Astrocyte (in vitro differentiated cells and primary cell): ENCODE measurements at regions not wholly inside any gene's neighbourhood (a gene's known extent, or its start where the extent isn't known, plus 50 kb on each side); places are given as distances from the start of the nearest gene placed in this dataset.
"Not testable (repeated sequence)": the region's sequence is repeated elsewhere in the genome, so short reads cannot be mapped to it uniquely, and the experiment has no call there.

Source experiments
- DNase-seq: peaks from one replicate; pipeline ENCODE4 v3.0.0-alpha.2; 2010; ENCODE audit warnings: low read depth
- FAIRE-seq: peaks from 2 replicates; lab custom pipeline; 2011; peaks lifted over from hg19 to GRCh38; lab: Jason Lieb, UNC
- H2AFZ ChIP-seq: 2 replicates; pipeline ENCODE4 v1.6.0; 2012; ENCODE audit warnings: low read depth, low read length, inconsistent platforms
- H3K27ac ChIP-seq: 2 replicates; pipeline ENCODE4 v1.5.1; 2011; ENCODE audit warnings: low read depth, low read length, inconsistent platforms
- H3K27me3 ChIP-seq: 2 replicates; pipeline ENCODE4 v1.6.0; 2011; ENCODE audit warnings: low read length, inconsistent platforms; ENCODE audit not compliant: insufficient read depth
- H3K36me3 ChIP-seq: 2 replicates; pipeline ENCODE4 v1.5.1; 2011; ENCODE audit warnings: low read length, inconsistent platforms; ENCODE audit not compliant: insufficient read depth
- H3K4me1 ChIP-seq: 2 replicates; pipeline ENCODE4 v1.5.1; 2011; ENCODE audit warnings: low read length, inconsistent platforms; ENCODE audit not compliant: insufficient read depth
- H3K4me2 ChIP-seq: 2 replicates; pipeline ENCODE4 v1.6.0; 2012; ENCODE audit warnings: low read length, inconsistent platforms
- H3K4me3 ChIP-seq: 2 replicates; pipeline ENCODE4 v1.5.1; 2011; ENCODE audit warnings: low read depth, mild to moderate bottlenecking, low read length, inconsistent platforms; ENCODE audit not compliant: insufficient read depth
- H3K79me2 ChIP-seq: 2 replicates; pipeline ENCODE4 v1.6.0; 2012; ENCODE audit warnings: mild to moderate bottlenecking, low read length, inconsistent platforms; ENCODE audit not compliant: insufficient read depth
- H3K9ac ChIP-seq: 2 replicates; pipeline ENCODE4 v1.6.0; 2012; ENCODE audit warnings: mild to moderate bottlenecking, low read length, inconsistent platforms
- H3K9me3 ChIP-seq: 2 replicates; pipeline ENCODE4 v1.5.1; 2012; ENCODE audit warnings: low read depth, mild to moderate bottlenecking, low read length, inconsistent platforms; ENCODE audit not compliant: insufficient read depth
- H4K20me1 ChIP-seq: 2 replicates; pipeline ENCODE4 v1.6.0; 2012; ENCODE audit warnings: low read length, inconsistent platforms; ENCODE audit not compliant: insufficient read depth
- H3K27ac Mint-ChIP-seq: one replicate; pipeline ENCODE4 v1.8.0; 2021; ENCODE audit warnings: mild to moderate bottlenecking, mixed read lengths; ENCODE audit not compliant: unreplicated experiment
- H3K27me3 Mint-ChIP-seq: one replicate; pipeline ENCODE4 v1.8.0; 2021; ENCODE audit warnings: low read depth, mixed read lengths; ENCODE audit not compliant: unreplicated experiment
- H3K36me3 Mint-ChIP-seq: one replicate; pipeline ENCODE4 v1.8.0; 2021; ENCODE audit warnings: low read depth, mixed read lengths; ENCODE audit not compliant: unreplicated experiment
- H3K4me1 Mint-ChIP-seq: one replicate; pipeline ENCODE4 v1.8.0; 2021; ENCODE audit warnings: low read depth, mixed read lengths; ENCODE audit not compliant: unreplicated experiment
- H3K4me3 Mint-ChIP-seq: one replicate; pipeline ENCODE4 v1.8.0; 2021; ENCODE audit warnings: mild to moderate bottlenecking, moderate library complexity, mixed read lengths; ENCODE audit not compliant: unreplicated experiment
- H3K9me3 Mint-ChIP-seq: one replicate; pipeline ENCODE4 v1.8.0; 2021; ENCODE audit warnings: mild to moderate bottlenecking, mixed read lengths; ENCODE audit not compliant: unreplicated experiment
- EZH2 ChIP-seq: IDR thresholded peaks from 2 replicates; pipeline ENCODE4 v1.6.1; 2012; ENCODE audit warnings: mild to moderate bottlenecking, low read length, inconsistent platforms; ENCODE audit not compliant: insufficient read depth
- TF ChIP-seq, protein P1 (sequence below): IDR thresholded peaks from 2 replicates; pipeline ENCODE4 v1.5.1; 2011; ENCODE audit warnings: low read depth, mild to moderate bottlenecking, inconsistent platforms, low read length, moderate library complexity; ENCODE audit not compliant: insufficient read depth

DNA sequence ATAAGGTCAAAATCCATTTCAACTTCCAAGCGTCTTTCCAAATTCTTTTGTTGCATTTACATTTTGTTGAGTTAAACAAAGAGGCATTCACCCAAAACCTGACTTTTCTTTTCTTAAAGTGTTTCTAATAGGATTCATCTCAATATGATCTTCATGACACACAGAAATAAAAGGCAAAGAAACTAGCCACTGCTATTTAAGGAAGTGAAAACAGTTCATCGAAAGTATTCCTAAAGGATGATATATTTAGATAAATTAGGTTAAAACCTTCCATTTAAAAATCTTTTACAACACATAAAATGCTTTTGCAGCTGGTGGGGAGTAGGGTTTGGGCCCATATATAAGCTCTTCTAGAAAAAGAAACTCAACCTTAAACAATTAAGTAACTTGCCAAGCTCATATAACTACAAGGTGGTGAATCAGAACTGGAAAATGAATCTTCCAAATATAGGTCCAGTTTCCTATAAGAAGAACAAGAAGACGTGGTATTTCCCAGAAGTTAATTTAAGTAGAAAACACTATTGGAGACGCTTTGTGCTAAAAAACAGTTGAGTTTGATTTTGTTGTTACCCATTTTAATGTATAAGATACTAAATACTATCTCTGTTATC, 336.0 kb upstream of the HNRNPA3 start:
- H3K36me3 ChIP-seq, result no peaks in the 10 kb centered on the region
- FAIRE-seq, result no peak
- H3K9me3 ChIP-seq, result no peaks in the 10 kb centered on the region
- H3K36me3 Mint-ChIP-seq, result no peaks in the 10 kb centered on the region
- H3K9ac ChIP-seq, result no peak overlapping the region
- H3K9me3 Mint-ChIP-seq, result peaks cover 5% of the 10 kb centered on the region
- H3K27ac ChIP-seq, result no peak overlapping the region
- no peaks in the 10 kb centered on the region for H3K27me3 ChIP-seq
- H2AFZ ChIP-seq, result no peak overlapping the region
- no peak overlapping the region for H3K4me3 ChIP-seq
- TF ChIP-seq, protein P1, sequence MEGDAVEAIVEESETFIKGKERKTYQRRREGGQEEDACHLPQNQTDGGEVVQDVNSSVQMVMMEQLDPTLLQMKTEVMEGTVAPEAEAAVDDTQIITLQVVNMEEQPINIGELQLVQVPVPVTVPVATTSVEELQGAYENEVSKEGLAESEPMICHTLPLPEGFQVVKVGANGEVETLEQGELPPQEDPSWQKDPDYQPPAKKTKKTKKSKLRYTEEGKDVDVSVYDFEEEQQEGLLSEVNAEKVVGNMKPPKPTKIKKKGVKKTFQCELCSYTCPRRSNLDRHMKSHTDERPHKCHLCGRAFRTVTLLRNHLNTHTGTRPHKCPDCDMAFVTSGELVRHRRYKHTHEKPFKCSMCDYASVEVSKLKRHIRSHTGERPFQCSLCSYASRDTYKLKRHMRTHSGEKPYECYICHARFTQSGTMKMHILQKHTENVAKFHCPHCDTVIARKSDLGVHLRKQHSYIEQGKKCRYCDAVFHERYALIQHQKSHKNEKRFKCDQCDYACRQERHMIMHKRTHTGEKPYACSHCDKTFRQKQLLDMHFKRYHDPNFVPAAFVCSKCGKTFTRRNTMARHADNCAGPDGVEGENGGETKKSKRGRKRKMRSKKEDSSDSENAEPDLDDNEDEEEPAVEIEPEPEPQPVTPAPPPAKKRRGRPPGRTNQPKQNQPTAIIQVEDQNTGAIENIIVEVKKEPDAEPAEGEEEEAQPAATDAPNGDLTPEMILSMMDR, result no peak
- TF ChIP-seq EZH2, result no peak
- H3K4me1 ChIP-seq, result no peaks in the 10 kb centered on the region
- no peaks in the 10 kb centered on the region for H3K4me1 Mint-ChIP-seq
- H4K20me1 ChIP-seq, result no peaks in the 10 kb centered on the region
- no peak overlapping the region for H3K27ac Mint-ChIP-seq
- H3K27me3 Mint-ChIP-seq, result no peaks in the 10 kb centered on the region
- no peaks in the 10 kb centered on the region for H3K79me2 ChIP-seq
- H3K4me3 Mint-ChIP-seq, result no peak overlapping the region
- no peak overlapping the region for H3K4me2 ChIP-seq
- no peak for DNase-seq

DNA sequence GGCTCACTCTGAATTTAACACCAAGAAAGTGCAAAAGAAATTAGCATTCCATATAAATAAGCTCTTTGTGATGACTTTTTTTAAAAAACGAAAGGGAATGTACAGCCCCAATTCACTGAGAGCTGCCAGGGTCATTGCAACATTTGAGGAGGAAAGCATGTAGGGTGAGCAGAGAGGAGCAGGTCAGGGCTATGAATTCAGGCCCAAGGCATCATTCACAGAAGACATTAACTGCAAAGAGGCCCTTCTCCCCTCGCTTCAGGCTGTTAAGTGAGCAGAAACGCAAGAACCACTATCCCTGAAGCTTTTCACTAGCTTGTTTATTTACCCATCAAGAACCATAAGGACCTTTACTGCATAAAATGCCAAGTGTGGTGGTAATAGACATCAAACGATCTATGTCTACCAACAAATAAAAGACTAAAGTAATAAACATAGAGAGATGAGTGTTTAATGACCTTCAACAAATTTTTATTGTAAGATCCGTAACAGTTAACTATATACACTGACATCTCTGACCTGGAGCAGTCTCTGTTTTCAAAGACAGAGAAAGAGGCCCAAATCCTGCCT, 333.1 kb upstream of the HNRNPA3 start:
- Histone ChIP-seq H3K36me3 (no peaks in the 10 kb centered on the region), H3K4me2 (no peak overlapping the region), H3K27ac (no peak overlapping the region), H3K4me1 (no peaks in the 10 kb centered on the region), H3K27me3 (no peaks in the 10 kb centered on the region), H4K20me1 (no peaks in the 10 kb centered on the region), H3K4me3 (no peak overlapping the region), H3K9me3 (no peaks in the 10 kb centered on the region), H3K9ac (no peak overlapping the region), H3K79me2 (no peaks in the 10 kb centered on the region), H2AFZ (no peak overlapping the region)
- Mint-ChIP-seq H3K27ac (no peak overlapping the region), H3K36me3 (no peaks in the 10 kb centered on the region), H3K9me3 (no peaks in the 10 kb centered on the region), H3K4me3 (no peak overlapping the region), H3K4me1 (no peaks in the 10 kb centered on the region), H3K27me3 (no peaks in the 10 kb centered on the region)
- DNase-seq, result no peak
- no peak for TF ChIP-seq EZH2
- TF ChIP-seq, protein P1, result no peak
- no peak for FAIRE-seq

DNA sequence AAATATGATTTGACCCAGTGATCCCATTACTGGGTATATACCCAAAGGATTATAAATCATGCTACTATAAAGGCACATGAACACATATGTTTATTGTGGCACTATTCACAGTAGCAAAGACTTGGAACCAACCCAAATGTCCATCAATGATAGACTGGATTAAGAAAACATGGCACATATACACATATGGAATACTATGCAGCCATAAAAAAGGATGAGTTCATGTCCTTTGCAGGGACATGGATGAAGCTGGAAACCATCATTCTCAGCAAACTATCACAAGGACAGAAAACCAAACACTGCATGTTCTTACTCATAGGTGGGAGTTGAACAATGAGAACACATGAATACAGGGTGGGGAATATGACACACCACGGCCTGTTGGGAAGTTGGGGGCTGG, 330.5 kb upstream of the HNRNPA3 start:
- H3K27ac Mint-ChIP-seq, H3K4me2 ChIP-seq, FAIRE-seq, DNase-seq, H4K20me1 ChIP-seq, H3K79me2 ChIP-seq, H2AFZ ChIP-seq, H3K4me1 Mint-ChIP-seq, H3K27me3 Mint-ChIP-seq, H3K9ac ChIP-seq, H3K36me3 Mint-ChIP-seq, H3K36me3 ChIP-seq, H3K27ac ChIP-seq, H3K9me3 ChIP-seq, H3K9me3 Mint-ChIP-seq, H3K4me3 Mint-ChIP-seq, H3K4me3 ChIP-seq, H3K27me3 ChIP-seq, H3K4me1 ChIP-seq: not testable (repeated sequence)
